HG03460 (cell line): ENCODE measurements at regions not wholly inside any gene's neighbourhood (a gene's known extent, or its start where the extent isn't known, plus 50 kb on each side); places are given as distances from the start of the nearest gene placed in this dataset.
"Not testable (repeated sequence)": the region's sequence is repeated elsewhere in the genome, so short reads cannot be mapped to it uniquely, and the experiment has no call there.

Experiments used
- ATAC-seq: cut with Tn5 transposase; IDR thresholded peaks from one replicate; pipeline ENCODE4 v1.9.1; 2021; ENCODE audit not compliant: unreplicated experiment

GRCh38 chr7:3135626-3136025 lies 92.0 kb upstream of the CARD11 start:
- no peak for ATAC-seq

GRCh38 chr7:3138206-3138605 lies 94.5 kb upstream of the CARD11 start:
- ATAC-seq, result no peak

- ATAC-seq, result no peak
Measured at GRCh38 chr7:3138997-3139396, 95.3 kb upstream of the CARD11 start.

- ATAC-seq, result no peak
Measured at GRCh38 chr7:3140834-3141233, 97.2 kb upstream of the CARD11 start.

- ATAC-seq, result no peak
Measured at GRCh38 chr7:3141326-3141725, 97.7 kb upstream of the CARD11 start.

- no peak for ATAC-seq
Measured at GRCh38 chr7:3143869-3144775, 100.5 kb upstream of the CARD11 start.

GRCh38 chr7:3144776-3145125 lies 101.1 kb upstream of the CARD11 start:
- not testable (repeated sequence) for ATAC-seq

- no peak for ATAC-seq
Measured at GRCh38 chr7:3146571-3147226, 103.0 kb upstream of the CARD11 start.

- ATAC-seq, result not testable (repeated sequence)
Measured at GRCh38 chr7:3148471-3148870, 104.8 kb upstream of the CARD11 start.

- no peak for ATAC-seq
Measured at GRCh38 chr7:3149231-3149995, 105.7 kb upstream of the CARD11 start.

GRCh38 chr7:3150027-3150426 lies 106.4 kb upstream of the CARD11 start:
- no peak for ATAC-seq

- no peak for ATAC-seq
Measured at GRCh38 chr7:3151784-3152183, 108.1 kb upstream of the CARD11 start.

GRCh38 chr7:3152714-3153113 lies 109.0 kb upstream of the CARD11 start:
- ATAC-seq, result no peak

GRCh38 chr7:3153118-3153517 lies 109.5 kb upstream of the CARD11 start:
- no peak for ATAC-seq

- no peak for ATAC-seq
Measured at GRCh38 chr7:3154317-3154716, 110.7 kb upstream of the CARD11 start.

- ATAC-seq, result no peak
Measured at GRCh38 chr7:3154881-3155494, 111.3 kb upstream of the CARD11 start.

GRCh38 chr7:3156508-3156907 lies 112.8 kb upstream of the CARD11 start:
- no peak for ATAC-seq

GRCh38 chr7:3157566-3158287 lies 114.1 kb upstream of the CARD11 start:
- ATAC-seq, result no peak

- ATAC-seq, result no peak
Measured at GRCh38 chr7:3158341-3158760, 114.7 kb upstream of the CARD11 start.

GRCh38 chr7:3159039-3159438 lies 115.4 kb upstream of the CARD11 start:
- no peak for ATAC-seq

GRCh38 chr7:3159445-3159844 lies 115.8 kb upstream of the CARD11 start:
- ATAC-seq, result no peak
